ENCODE measurements at regions not wholly inside any gene's neighbourhood (a gene's known extent, or its start where the extent isn't known, plus 50 kb on each side); places are given as distances from the start of the nearest gene placed in this dataset.

DNA sequence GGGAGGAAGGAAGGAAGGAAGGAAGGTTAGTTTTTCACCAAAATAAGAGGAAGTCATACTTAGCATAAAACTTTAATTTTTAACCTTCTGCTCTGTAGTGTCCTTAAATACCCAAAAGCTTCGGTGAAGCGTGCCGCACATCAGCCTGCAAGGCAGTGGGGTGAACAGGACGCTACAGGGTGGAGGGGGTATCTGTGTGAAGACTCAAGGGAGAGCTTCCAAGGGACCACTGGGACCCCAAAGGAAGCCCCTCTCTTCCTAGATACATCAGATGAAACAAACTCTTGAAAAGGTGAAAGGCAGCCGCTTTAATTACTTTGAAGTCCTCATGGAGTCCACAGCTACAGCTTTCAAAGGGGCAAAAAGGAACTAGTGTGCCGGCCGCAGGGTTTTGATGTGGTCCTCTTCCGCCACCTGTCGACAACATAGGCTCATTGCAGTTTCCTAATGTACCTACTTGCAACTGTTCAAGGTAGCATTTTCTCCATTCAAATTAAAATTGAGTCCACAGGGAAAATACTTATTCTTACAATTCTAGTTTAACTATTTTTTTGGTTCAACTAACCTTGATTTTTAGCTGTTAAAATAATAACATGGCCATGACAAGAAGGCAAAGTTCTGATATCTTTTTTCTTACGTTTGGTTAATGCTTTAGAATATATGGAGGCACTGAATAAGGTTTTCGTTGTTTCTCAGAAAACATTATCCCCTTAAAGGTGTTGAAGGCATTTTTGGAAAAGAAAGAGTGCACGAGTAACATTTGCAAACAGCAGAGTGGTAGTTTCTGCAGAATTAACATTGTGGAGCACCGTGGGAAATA lies 135.0 kb upstream of the RIPOR2 start:
- DNase-seq: peak; percentile 94

DNA sequence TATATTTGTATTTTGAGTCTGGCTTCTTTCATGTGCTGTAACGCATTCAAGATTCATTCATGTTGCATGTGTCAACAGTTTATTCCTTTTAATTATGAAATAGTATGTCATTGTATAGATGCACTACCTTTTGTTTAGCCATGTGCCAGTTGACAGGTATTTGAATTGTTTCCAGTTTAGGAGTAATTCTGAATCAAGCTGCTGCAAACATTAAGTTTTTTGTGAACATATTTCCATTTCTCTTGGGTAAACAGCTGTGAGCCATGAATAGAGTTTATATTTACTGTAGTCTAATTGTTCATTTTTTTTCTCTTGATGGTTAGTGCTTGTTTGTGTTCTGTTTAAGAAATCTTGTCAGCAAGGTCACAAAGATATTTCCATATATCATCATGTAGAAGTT lies 142.4 kb upstream of the RIPOR2 start:
- no peak for DNase-seq

DNA sequence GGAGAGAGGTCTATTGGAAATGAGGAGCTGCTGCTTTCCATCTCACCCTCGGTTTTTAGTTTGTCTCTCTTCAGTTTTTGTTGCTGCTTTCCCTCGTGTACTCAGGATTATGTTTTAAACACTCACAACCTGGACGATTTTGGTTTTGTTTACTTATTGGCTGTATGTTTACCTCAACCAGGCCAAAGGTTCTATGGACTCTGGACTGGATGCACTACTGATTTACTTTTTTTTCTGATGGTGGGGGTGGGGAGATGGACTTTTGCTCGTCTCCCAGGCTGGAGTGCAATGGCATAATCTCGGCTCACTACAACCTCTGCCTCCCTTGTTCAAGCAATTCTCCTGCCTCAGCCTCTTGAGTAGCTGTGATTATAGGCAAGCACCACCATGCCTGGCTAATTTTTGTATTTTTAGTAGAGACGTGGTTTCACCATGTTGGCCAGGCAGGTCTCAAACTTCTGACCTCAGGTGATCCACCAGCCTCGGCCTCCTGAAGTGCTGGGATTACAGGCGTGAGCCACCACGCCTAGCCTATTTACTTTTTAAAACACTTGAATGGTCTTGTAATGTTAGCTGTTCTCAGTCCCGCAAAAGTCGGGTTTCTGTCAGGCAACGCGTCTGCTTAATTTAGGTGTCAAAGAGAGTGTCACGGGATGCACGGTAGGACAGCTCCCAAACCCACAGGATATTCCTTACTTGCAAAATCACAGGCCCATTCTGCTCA lies 148.2 kb upstream of the RIPOR2 start:
- DNase-seq: no peak

DNA sequence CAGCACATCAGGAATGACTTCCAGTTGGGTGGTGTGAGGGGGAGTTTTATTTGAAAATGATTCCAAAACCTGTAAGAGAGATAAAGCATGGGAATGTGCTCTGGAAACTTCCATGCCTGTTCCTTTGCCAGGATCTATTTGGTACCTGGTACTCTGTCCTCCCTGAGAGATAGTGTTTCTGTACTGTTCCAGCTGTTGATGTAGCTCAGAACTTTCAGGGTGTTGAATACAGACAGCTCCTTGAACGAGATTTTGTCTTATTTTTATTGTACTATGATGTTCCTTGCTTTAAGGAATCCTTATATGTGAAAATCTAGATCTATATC lies 148.7 kb upstream of the RIPOR2 start:
- no peak for DNase-seq

DNA sequence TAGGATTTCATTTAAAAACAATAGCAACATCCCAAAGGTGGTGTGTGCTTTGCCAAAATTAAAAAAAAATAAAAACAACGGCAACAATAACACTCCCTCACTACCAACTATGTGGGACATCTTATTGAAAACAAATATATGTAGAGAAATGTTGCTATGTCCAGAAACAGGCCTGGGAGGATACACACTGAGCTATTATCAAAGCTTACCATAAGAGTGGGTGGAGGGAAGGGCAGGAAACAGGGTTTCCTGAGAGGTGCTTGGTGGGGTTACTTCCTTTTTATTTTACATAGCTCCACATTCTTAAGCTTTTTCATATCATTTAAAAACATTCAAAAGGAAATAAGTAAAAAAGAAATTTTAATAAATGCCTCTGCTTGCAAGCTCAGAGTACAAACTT lies 150.0 kb upstream of the RIPOR2 start:
- no peak for DNase-seq

DNA sequence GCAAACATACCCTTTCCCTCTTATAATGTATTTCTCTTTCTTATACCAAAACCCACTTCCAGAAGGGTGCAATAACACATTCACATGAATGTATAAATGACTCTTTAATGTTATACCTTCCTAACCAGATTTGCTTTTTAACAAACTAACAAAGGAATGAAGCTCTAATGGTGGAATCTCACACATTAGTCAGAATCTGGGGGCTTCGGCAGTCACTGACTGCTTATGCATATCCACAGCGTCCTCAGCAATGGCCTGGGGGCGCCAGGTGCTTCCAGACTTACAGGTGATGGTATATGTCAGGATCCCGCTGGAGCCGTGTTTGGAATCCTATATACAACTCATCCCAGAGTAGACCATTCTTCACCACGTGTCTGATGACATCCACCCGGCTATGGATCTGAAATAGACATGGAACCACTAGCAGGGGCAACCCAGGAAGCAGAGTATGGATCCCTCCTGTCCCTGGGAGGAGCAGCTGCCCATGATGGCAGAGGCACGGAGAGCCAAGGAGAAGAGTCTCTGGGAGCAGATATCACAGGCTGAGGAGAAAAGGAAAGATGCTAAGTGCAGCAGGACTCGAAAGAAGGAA lies 150.8 kb upstream of the RIPOR2 start:
- DNase-seq: no peak

DNA sequence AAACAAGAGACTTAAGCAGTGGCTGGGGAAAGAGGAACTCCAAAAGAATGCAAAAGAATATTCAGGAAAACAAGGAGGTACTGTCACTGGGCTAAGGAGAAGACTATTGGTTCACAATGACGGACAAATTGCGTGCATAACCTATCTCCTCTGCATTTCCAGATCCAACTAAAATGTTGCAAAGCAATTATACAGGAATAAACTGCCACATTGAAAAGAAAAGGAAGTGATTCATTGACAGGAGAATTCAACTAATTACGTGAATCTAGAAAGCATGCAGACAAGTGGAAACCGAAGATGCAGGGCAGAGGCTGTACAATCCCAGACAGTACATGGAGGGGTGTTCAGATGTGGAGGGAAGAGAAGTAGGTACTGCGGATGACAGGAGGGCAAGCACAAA lies 152.8 kb upstream of the RIPOR2 start:
- DNase-seq: no peak

DNA sequence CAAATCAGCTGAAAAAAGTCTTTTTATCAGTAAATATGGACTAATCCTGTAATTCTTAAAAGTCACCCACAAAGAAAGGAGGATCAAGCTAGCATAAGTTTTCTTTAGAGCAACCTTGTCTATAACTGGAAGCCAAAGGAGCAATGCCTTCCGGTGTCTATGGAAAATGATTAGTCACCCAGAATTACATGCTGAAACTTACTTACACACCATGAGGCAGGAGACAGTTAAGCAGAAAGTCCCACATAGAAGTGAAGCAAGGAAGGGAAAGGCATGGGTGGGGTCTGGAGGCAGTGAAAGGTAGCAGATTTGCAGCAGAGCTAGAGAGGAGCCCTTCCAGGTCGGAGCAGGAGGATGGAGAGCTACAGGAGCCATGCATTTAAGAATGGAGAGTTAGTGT lies 153.7 kb upstream of the RIPOR2 start:
- no peak for DNase-seq

DNA sequence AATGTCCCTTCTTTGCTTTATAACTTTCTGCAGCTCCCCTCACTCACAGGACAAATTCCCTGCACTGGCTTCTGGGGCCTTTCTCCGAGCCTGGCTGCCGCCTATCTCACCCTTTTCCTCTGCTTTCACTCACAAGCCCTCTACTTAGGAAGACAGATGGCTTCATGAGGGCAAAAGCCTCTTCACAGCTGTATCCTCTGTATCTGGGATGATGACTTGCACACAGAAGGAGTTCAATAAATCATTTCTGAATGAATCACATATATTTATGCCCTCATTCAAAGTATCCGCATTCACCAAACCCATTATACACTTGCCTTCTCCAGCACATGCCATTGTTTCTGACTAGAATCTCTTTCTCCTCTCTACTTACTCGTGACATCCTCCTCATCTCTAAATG lies 159.0 kb upstream of the RIPOR2 start:
- no peak for DNase-seq

DNA sequence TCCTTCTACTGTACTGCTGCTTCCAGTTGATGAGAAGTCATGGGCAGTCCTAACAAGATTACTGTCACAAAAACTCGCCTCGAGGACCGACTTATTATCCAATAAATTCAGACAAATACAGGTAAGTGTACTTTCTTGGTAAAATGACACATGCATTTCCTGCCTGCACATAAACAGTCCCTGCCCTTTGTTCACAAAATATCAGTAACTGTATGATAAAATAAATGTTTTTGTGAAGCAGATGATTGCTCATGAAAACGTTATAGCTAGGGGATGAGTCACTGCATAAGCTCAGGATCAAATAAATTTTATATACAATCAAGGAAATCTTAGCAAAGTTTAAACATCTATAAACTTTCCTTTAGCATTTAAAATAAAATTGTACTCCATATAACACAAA lies 164.5 kb upstream of the RIPOR2 start:
- DNase-seq: no peak

DNA sequence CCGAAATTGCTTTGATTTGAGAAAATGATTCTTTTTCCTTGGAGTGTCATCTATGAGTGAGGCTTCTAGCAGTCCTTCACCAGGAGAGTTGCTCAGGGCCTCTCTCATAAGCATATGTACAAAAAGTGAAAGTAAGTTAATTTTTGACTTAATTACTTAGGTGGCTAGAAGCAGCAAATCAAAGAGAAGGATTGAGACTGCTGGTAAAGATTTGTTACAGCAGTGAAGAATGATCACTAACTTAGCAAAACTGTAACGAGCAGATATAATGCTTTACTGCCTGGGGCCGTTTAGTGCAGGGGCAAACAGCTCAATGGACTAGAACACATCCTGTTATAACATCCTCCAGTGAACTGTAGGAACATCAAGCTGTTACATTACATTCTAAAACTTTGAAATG lies 167.8 kb upstream of the RIPOR2 start:
- DNase-seq: no peak

DNA sequence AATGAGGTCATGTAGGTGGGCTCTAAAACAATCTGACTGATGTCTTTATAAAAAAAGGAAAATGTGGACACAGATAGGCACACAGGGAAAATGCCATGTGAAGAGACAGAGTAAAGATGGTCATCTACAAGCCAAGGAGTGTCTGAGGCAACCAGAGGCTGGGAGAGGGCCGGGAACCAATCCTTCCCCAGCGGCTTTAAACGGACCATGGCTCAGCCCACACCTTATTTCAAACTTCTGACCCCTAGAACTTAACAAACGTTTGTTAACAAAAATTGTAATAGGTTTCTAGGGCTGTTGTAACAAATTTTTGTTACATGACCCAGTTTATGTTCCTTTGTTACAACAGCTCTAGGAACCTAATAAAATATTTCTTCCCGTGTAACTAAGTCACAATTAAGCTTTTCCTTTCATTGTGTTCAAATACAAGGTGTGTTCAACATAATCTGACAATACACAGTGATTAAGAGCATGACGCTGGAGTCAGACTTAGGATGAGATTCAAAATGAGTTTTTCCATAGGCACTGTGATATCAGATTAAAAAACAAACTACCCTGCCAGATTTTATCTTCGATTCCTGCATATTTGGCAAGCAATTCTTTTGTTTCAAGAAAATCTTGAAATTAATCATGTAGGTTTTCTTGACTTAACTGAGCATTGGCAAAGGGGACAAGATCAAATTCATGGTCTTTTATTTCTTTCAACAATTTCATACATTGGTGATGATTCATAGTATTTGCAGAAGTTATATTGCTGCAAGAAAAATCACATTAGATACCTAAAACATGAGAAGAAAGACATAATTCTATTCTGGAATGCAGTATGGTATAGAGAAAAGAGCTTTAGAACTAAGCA lies 169.5 kb upstream of the RIPOR2 start:
- DNase-seq: no peak

DNA sequence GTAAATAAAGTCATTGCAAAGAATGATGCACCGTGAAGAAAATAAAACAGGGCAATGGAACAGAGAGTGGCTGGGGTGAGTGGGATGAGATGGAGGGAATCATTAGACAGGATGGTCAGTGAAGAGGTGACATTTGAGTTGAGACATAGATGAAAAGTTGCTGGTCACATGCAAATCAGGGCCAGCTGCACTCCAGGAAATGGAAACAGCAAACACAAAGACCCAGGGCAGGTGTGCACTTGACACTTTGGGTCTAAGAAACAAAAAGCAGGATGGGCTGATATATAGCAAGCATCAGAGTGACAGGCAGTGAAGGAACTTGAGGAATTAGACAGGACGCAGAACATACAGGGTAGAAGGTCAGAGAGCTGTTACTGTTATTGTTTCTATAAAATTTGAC lies 171.5 kb upstream of the RIPOR2 start:
- no peak for DNase-seq

DNA sequence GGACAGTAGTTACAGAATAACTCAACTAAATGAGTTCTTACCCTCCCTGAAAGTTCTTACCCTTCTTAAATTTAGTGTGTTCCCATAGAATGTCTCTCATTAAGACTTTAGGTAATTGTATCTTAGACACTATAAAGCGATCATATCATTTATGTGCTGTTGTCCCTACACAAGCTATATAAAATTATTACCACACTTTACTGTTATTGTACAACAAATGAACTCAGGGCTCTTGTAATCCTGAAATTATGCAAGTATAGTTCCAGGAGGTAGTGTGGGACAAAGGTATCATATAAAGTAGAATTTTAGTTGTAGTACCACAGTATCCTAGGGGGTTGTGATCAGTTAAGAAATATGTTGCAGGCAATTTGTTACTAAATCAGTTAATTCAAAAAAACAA lies 167.4 kb upstream of the CARMIL1 start:
- DNase-seq: no peak

DNA sequence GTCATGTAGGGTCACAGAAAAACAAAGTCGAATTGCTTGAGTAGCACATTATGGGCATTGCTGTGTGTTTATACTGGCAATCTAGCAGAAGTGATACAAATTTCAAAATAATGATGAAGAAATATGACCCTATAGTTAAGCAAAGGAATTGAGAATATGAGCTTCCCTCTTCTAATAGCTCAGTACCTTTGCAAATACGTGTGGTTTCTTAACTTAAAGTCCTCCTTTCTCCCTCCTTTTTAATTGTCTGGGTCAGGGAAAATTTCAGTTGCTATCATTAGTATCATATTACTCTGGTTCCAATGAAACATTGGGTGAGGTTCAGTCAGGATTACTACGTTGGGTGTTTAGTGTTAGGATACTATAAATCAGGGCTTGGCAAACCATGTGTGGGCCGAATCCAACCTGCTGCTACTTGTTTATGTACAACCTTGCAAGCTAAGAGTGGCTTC lies 166.8 kb upstream of the CARMIL1 start:
- DNase-seq: no peak

DNA sequence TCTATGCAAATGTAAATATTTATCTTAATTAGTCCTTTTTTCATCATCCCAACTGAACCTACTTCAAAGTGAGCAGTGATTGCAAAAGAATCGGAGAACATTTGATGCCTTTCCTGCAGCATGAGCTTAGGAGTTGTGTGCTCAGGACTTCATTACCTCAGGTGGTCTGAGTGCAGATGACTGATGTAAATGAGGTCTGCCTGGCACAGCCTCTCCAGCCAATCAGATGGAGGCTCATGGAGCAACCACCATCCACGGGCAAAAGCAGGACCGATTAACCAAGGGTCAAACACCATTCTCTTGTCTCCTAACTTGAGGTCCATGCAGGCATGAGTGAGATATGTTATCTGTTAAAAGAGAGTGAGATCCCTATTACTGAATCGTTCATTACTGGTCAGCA lies 165.7 kb upstream of the CARMIL1 start:
- no peak for DNase-seq

DNA sequence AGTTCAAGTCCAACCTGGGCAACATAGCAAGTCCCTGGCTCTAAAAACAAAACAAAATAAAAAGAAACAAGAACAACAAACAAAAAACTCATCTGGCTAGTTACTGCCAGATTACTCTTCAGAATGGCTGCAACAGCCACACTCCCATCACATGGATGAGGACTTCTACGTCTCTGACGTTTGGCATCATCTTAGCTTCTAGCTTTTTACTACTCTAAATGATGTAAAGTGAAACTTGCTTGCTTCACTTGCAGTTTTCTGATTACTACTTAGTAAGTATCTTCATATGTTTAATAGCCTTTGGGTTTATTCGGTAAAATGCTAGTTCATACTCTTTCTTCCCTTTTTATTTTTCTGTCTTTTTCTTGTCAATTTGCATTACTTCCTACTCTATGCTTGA lies 161.1 kb upstream of the CARMIL1 start:
- DNase-seq: no peak

DNA sequence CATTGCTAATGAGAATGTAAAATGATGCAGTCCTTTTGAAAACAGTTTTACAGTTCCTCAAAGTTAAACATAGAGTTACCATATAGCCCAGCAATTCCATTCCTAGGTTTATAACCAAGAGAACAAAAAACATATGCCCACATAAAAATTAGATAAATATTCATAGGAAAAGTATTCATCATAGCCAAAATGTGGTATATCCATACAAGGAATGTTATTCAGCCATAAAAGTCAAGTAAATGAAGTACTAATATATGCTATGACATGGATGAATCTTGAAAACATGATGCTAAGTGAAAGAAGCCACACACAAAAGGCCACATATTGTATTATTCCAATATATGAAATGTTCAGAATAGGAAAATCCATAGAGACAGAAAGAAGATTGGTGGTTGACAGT lies 158.0 kb upstream of the CARMIL1 start:
- DNase-seq: no peak

DNA sequence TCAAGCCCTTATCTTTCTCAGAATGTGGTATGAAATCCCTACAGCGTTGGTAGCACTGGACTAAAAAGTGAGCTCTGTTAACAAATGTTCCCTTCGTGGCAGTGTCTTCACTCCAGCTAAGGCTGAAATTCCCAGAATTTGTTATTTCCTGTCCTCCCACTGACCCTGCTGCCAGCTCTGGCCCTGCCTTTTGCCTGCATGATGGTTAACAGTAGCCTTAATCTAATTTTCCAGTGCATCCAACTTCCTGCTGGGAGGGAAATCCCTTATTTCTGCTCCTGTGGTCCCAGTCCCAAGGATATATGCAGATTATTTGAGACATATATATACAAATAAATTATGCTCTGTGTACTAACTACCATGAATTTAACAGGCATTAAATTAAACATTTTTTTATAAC lies 157.2 kb upstream of the CARMIL1 start:
- DNase-seq: peak; percentile 17

DNA sequence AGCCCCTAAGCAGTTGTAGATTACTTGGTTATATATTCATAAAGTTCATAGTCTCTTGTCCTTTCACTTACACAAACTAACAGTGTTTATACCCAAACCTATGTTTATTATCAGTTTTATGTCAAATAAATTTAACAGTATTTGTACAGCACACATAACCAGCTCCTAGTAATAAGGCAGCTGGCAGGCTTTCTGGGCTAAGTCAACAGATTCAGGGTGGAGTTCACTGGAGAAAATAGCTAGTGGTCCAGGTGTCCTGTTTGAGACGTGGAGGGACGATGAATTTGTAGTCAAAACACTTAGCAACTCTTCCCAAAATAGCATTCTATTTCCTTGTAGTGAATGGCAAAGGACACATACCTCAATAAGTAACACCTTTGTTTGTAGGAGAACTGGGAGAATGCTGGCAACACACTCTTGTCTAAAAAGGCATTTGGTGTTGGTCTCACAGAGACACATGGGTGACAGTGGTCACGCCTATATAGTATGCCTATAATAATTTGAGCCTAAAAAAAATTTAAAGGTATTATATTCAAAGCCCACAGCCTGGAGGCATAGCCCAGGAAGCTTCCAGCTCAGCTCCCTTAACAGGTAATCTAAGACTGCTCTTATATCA lies 156.4 kb upstream of the CARMIL1 start:
- DNase-seq: no peak

DNA sequence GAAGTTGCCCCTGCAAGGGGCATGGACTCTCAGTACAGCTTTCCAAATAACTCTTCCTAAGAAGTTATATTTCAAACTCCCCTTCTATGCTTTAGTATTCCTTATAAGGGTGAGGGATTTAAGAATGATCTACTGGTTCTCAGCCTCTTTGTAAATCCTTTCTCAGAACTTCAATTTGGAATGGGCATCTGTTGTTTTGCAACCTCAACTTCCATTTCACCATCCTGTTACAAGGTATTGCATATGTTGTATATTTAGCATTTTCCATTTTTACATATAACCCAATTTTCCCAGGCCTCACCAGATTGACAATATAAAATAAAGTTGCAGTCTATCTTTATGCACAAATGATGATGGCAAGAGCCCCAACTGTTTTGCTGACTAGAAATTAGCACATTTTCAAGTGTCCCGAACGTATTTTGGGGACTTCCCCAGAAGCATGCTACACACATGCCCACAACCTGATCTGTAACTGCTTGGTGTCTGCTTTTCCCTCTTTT lies 154.9 kb upstream of the CARMIL1 start:
- no peak for DNase-seq

DNA sequence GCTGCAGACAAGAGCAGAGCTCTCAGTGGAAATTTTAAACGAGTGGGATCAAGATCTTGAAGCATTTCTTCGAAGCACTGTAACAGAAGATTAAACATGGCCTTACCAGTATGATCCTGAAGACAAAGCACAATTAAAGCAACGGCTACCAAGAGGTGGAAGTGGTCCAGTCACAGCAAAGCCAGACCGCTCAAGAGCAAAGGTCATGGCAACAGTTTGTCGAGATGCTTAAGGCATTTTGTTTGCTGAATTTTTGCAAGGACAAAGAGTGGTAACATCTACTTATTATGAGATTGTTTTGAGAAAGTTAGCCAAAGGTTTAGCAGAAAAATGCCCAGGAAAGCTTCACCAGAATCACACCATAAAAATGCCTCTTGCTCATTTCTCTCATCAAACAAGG lies 153.4 kb upstream of the CARMIL1 start:
- no peak for DNase-seq

Measured in eye (tissue), 1 donor.